Fibroblast of pulmonary artery (primary cell): ENCODE measurements at regions not wholly inside any gene's neighbourhood (a gene's known extent, or its start where the extent isn't known, plus 50 kb on each side); places are given as distances from the start of the nearest gene placed in this dataset.
"Not testable (repeated sequence)": the region's sequence is repeated elsewhere in the genome, so short reads cannot be mapped to it uniquely, and the experiment has no call there.

Source experiments
- DNase-seq: peaks from one replicate; pipeline ENCODE4 v3.0.0-alpha.2; 2010; ENCODE audit warnings: low read depth
- H3K4me3 ChIP-seq: replicated peaks from 2 replicates; pipeline ENCODE4 v1.5.1; 2011; ENCODE audit warnings: low read depth, mild to moderate bottlenecking, control low read depth, low read length, moderate library complexity
- CTCF ChIP-seq: IDR thresholded peaks from 2 replicates; pipeline ENCODE4 v1.5.1; 2011; ENCODE audit warnings: mild to moderate bottlenecking, control low read depth, low read length, inconsistent platforms; ENCODE audit errors: missing control alignments

GRCh38 chr14:27721760-27722159 is 1044.8 kb upstream of the FOXG1 start:
- TF ChIP-seq CTCF, result no peak
- no peak overlapping the region for H3K4me3 ChIP-seq
- DNase-seq, result no peak

GRCh38 chr14:27725482-27725881 is 1041.1 kb upstream of the FOXG1 start:
- no peak overlapping the region for H3K4me3 ChIP-seq
- no peak for DNase-seq
- no peak for TF ChIP-seq CTCF

GRCh38 chr14:27727251-27727770 is 1039.3 kb upstream of the FOXG1 start:
- TF ChIP-seq CTCF, result no peak
- no peak for DNase-seq

GRCh38 chr14:27730204-27730603 is 1036.4 kb upstream of the FOXG1 start:
- no peak for TF ChIP-seq CTCF
- no peak for DNase-seq
- no peak overlapping the region for H3K4me3 ChIP-seq

More at GRCh38 chr14:27727251-27727770, 1039.3 kb upstream of the FOXG1 start:
- no peak overlapping the region for H3K4me3 ChIP-seq

- TF ChIP-seq CTCF, result no peak
- no peak for DNase-seq
- H3K4me3 ChIP-seq, result no peak overlapping the region
Observed at GRCh38 chr14:27739657-27740156, 1026.9 kb upstream of the FOXG1 start.

- no peak for DNase-seq
- no peak overlapping the region for H3K4me3 ChIP-seq
- no peak for TF ChIP-seq CTCF
Observed at GRCh38 chr14:27750114-27750513, 1016.5 kb upstream of the FOXG1 start.

- not testable (repeated sequence) for H3K4me3 ChIP-seq, DNase-seq
Observed at GRCh38 chr14:27757642-27758041, 1008.9 kb upstream of the FOXG1 start.

GRCh38 chr14:27760367-27760766 is 1006.2 kb upstream of the FOXG1 start:
- DNase-seq, H3K4me3 ChIP-seq: not testable (repeated sequence)

- DNase-seq, result not testable (repeated sequence)
Observed at GRCh38 chr14:27799066-27800028, 967.2 kb upstream of the FOXG1 start.

GRCh38 chr14:27817746-27818430 is 948.7 kb upstream of the FOXG1 start:
- not testable (repeated sequence) for H3K4me3 ChIP-seq, DNase-seq

More at GRCh38 chr14:27799066-27800028, 967.2 kb upstream of the FOXG1 start:
- H3K4me3 ChIP-seq, result not testable (repeated sequence)
